ENCODE measurements at regions not wholly inside any gene's neighbourhood (a gene's known extent, or its start where the extent isn't known, plus 50 kb on each side); places are given as distances from the start of the nearest gene placed in this dataset.
"Not testable (repeated sequence)": the region's sequence is repeated elsewhere in the genome, so short reads cannot be mapped to it uniquely, and the experiment has no call there.

DNA sequence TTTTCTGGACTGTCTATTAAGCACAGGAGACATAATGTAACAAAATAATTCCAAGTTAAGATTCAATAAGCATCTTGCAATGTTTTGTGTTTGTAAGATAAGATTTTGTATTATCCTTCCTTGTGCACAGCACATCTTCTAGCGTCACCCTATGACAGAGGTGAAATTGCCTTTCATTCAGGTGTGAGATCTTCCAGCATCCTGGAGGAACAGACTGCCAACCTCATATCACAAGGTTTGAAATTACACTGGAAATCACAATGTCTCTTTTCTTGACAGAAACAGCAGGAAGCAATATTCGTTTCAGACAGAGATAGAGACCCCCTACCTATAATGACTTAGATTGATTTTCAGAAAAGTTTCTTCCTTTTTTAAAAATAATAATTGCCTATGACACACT, 668.6 kb downstream of the GABRG1 start:
- ATAC-seq (replicated peaks) = no peak
- Mint-ChIP-seq H3K4me3 (no peak overlapping the region), H3K27me3 (no peaks in the 10 kb centered on the region)

DNA sequence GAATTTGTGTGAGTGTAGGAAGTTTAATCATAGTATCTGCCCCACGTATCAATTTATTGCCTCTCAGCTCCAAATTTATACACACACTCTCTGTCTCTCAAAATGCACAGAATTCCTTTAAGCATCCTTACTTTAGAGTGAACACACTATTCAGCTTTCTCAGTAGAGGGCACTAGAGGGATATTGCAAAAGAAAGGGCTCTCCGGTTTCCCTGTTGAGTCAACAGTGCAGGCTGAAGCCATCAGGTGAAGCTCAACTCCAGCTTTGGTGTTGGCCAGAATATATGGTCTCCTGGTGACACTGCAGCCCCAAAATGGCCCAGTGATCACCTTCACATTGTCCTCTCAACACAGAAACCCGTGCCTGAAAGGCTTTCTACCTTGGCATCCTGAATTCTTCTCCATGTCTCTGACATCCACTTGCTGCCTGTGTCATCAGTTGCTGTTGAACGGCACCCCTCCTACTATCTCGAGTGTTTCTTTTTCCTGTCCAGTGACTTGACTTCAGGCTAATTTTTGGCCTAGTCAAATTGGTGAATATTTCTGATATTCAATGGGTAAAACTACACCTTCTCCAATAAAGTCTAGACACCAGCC, 670.5 kb downstream of the GABRG1 start:
- no peaks in the 10 kb centered on the region for H3K4me1 Mint-ChIP-seq
- no peaks in the 10 kb centered on the region for H3K27me3 Mint-ChIP-seq
- H3K9me3 Mint-ChIP-seq = peaks cover 0 to 2% of the 10 kb centered on the region in 2 donors
- DNase-seq = no peak
- peak; percentile 60 to 69 for ATAC-seq (replicated peaks)
- H3K36me3 Mint-ChIP-seq = no peaks in the 10 kb centered on the region
- H3K4me3 Mint-ChIP-seq = no peak overlapping the region
- H3K27ac Mint-ChIP-seq = no peak overlapping the region

More for the DNA sequence above, 668.6 kb downstream of the GABRG1 start:
- Mint-ChIP-seq H3K27ac (no peak overlapping the region), H3K9me3 (peaks cover 0 to 2% of the 10 kb centered on the region in 2 donors), H3K36me3 (no peaks in the 10 kb centered on the region), H3K4me1 (no peaks in the 10 kb centered on the region)
- no peak for DNase-seq

DNA sequence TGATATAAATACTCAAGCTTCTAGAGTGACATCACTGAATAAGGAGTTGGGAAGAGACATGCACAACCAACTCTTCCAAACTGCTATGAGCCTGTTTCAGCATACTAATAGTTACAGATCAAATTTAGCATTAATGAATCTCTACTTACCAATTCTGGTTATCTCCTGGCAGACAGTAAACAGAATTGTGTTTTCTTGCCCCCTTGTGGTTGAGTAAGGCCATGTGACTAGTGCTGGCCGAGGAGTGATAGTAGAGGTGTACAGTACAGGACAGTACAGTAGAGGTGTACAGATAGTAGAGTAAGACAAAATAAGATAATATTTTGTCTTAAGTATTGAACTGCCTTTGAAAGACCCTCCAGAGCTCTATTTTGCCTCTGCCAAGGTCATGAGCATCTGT, 681.4 kb downstream of the GABRG1 start:
- no peaks in the 10 kb centered on the region for H3K9me3 Mint-ChIP-seq
- ATAC-seq (replicated peaks) (peak in 1 of 2 donors; percentile 41), DNase-seq (no peak)
- H3K4me3 Mint-ChIP-seq = no peak overlapping the region
- no peaks in the 10 kb centered on the region for H3K27me3 Mint-ChIP-seq
- H3K4me1 Mint-ChIP-seq = no peaks in the 10 kb centered on the region
- no peak overlapping the region for H3K27ac Mint-ChIP-seq
- no peaks in the 10 kb centered on the region for H3K36me3 Mint-ChIP-seq

DNA sequence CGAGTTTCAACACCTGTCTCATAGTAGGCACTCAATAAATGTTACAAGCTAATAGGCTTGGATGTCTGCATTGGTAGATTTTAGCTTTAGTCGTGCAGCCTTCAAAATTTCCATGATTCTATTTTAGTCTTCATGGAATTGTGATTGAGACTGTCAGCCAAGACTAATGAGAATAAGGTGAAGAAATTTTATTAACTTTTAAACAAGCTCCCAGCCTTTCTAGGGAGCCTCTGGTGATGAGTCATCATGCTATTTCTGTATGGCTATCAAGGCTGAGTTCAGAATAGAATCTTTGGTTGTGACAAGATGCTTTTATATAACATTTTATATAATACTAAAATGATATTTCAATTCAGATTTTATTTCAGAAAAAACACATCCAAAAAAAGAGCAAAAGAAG, 685.8 kb downstream of the GABRG1 start:
- H3K4me3 Mint-ChIP-seq = no peak overlapping the region
- ATAC-seq (replicated peaks) (no peak), DNase-seq (no peak)
- no peaks in the 10 kb centered on the region for H3K27me3 Mint-ChIP-seq
- no peaks in the 10 kb centered on the region for H3K9me3 Mint-ChIP-seq
- no peaks in the 10 kb centered on the region for H3K36me3 Mint-ChIP-seq
- H3K4me1 Mint-ChIP-seq = no peaks in the 10 kb centered on the region
- no peak overlapping the region for H3K27ac Mint-ChIP-seq

DNA sequence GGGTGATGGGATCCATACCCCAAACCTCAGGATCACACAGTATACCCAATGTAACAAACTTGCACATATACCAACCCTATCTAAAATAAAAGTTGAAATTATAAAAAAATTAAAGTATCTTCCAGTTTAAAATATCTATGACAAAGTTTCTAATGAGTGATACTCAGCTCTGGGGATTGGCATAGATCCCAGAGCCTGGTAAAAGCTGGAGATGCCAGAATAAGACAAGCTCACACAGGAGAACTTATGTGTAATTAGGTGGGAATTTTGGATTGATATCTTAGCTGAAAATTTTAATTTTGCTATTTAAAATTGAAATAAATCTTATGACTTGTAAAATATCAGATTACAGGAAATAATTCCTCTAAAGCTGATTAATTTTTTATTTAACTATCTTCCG, 686.5 kb downstream of the GABRG1 start:
- H3K27me3 Mint-ChIP-seq = no peaks in the 10 kb centered on the region
- H3K4me3 Mint-ChIP-seq = no peak overlapping the region
- ATAC-seq (replicated peaks) (no peak), DNase-seq (no peak)
- H3K36me3 Mint-ChIP-seq = no peaks in the 10 kb centered on the region
- H3K4me1 Mint-ChIP-seq = no peaks in the 10 kb centered on the region
- H3K9me3 Mint-ChIP-seq = no peaks in the 10 kb centered on the region
- no peak overlapping the region for H3K27ac Mint-ChIP-seq

DNA sequence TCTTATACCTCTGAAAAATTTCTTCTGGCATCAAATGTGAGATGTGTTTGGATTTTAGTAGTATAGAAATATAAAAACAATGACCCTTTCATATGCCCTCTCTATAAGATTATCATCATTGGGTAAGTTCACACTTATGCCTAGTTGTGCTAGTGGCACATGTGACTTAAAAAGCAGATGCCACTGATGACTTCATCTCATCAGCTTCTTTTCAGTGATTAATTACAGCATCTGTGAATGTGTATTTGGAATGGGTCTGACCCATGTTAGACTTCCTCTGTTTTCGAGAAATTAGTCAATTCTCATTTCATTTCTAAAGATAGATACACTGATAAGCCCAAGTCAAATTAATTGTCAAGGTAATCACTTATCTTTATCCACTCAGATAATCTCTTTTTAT, 698.7 kb downstream of the GABRG1 start:
- H3K27ac Mint-ChIP-seq = no peak overlapping the region
- H3K27me3 Mint-ChIP-seq = no peaks in the 10 kb centered on the region
- H3K9me3 Mint-ChIP-seq = peaks cover 13 to 14% of the 10 kb centered on the region in 2 donors
- no peaks in the 10 kb centered on the region for H3K36me3 Mint-ChIP-seq
- ATAC-seq (replicated peaks) (no peak), DNase-seq (no peak)
- H3K4me3 Mint-ChIP-seq = no peak overlapping the region
- no peaks in the 10 kb centered on the region for H3K4me1 Mint-ChIP-seq

DNA sequence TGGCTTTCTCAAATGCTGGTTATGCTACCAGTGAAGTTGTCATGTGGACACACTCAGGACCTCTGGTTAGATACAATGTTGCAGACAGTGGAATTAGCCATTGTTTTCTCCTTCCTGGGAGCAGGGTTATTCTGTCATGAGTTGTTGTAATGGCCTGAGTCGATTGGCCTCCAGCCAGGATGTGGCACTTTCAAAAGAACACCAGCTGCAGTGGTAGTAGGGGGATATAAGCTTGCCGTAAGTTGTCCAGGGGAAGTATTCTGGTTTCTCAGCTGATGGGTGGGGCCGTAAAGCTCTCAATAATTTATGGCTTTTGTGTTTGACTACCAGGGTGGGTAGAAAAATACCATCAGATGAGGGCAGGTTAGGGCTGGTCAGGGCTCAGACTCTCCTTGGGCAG, 697.5 kb upstream of the GNPDA2 start:
- peaks cover 13 to 14% of the 10 kb centered on the region in 2 donors for H3K9me3 Mint-ChIP-seq
- DNase-seq = no peak
- no peak overlapping the region for H3K4me3 Mint-ChIP-seq
- H3K27me3 Mint-ChIP-seq = no peaks in the 10 kb centered on the region
- no peak overlapping the region for H3K27ac Mint-ChIP-seq
- no peaks in the 10 kb centered on the region for H3K36me3 Mint-ChIP-seq
- no peak for ATAC-seq (replicated peaks)
- H3K4me1 Mint-ChIP-seq = no peaks in the 10 kb centered on the region

DNA sequence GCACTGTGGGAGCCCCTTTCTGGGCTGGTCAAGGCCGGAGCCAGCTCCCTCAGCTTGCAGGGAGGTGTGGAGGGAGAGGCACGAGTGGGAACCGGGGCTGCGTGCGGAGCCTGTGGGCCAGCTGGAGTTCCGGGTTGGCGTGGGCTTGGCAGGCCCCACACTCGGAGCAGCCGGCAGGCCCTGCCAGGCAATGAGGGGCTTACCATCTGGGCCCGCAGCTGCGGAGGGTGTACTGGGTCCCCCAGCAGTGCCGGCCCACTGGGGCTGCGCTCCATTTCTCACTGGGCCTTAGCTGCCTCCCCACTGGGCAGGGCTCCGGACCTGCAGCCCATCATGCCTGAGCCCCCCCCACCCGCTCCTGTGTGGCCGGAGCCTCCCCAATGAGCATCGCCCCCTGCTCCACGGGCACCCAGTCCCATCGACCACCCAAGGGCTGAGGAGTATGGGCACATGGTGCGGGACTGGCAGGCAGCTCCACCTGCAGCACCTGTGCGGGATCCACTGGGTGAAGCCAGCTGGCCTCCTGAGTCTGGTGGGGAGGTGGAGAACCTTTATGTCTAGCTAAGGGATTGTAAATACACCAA, 693.8 kb upstream of the GNPDA2 start:
- H3K27ac Mint-ChIP-seq; ATAC-seq (replicated peaks); H3K27me3 Mint-ChIP-seq; H3K4me3 Mint-ChIP-seq; H3K36me3 Mint-ChIP-seq; DNase-seq; H3K4me1 Mint-ChIP-seq: not testable (repeated sequence)
- H3K9me3 Mint-ChIP-seq = peaks cover 13 to 14% of the 10 kb centered on the region in 2 donors

DNA sequence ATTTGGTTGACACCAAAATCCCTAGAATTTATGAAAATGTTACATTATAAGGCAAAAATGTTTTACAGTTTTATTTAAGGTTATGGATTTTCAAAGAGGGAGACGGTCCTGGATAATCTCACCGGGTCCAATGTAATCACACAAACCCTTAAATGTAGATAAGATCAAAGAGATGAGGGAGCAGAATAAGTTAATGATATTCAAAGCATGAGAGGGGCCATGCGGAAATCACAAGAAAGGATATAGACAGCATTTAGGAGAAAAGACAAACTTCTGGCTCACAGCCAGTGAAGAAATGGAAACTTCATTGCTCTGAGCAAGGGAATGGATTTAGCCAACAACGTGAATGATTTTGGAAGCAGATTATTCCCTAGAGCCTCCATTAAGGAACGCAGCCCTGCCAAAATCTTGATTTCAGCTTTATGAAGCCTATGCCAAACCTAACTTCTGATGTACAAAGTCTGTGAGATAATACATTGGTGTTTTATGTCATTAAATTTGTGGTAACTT, 684.4 kb upstream of the GNPDA2 start:
- no peak overlapping the region for H3K4me3 Mint-ChIP-seq
- H3K27me3 Mint-ChIP-seq = no peaks in the 10 kb centered on the region
- no peaks in the 10 kb centered on the region for H3K4me1 Mint-ChIP-seq
- DNase-seq (no peak), ATAC-seq (replicated peaks) (no peak)
- no peaks in the 10 kb centered on the region for H3K9me3 Mint-ChIP-seq
- H3K36me3 Mint-ChIP-seq = no peaks in the 10 kb centered on the region
- no peak overlapping the region for H3K27ac Mint-ChIP-seq

DNA sequence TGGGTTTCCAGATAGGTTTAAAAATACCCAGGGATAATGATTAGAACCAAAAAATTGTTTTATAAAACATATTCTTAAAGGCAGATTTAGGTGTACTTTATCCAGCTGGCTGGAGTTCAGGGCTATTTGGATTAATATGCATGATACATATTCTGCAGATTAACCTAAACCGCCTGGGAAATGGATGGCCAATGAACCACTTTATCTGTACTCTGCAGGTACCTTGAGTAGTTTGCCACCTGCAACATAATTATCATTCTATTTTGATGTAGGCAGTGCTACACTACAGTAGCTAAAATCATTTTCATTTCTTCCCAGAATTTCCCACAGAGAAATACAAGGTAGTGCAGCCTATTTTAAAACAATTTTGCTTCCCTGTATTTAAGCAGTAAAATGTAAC, 683.2 kb upstream of the GNPDA2 start:
- Mint-ChIP-seq H3K36me3 (no peaks in the 10 kb centered on the region), H3K27me3 (no peaks in the 10 kb centered on the region), H3K4me3 (no peak overlapping the region), H3K27ac (no peak overlapping the region), H3K4me1 (no peaks in the 10 kb centered on the region), H3K9me3 (peaks cover 0 to 3% of the 10 kb centered on the region in 2 donors)
- DNase-seq (no peak), ATAC-seq (replicated peaks) (no peak)

DNA sequence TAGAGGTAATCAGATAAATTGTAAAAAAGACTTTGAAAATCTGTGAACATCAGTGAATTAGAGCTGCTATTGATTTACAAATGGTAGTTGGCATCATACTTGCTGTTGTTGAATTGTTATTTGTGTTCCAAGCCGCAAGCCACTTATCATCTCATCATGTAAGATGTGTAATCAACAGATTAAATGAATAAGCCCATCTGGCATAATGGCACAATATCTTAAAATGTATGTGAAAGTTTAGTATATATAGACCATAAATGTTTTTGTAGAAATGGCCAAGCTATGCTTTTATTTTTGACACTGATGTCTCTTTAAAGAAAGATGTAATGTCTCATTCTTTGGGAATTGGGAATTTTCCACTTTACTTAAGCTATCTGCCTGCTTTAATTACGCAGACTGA, 682.6 kb upstream of the GNPDA2 start:
- ATAC-seq (replicated peaks) = no peak
- no peak overlapping the region for H3K27ac Mint-ChIP-seq
- DNase-seq = no peak
- H3K4me1 Mint-ChIP-seq = no peaks in the 10 kb centered on the region
- no peaks in the 10 kb centered on the region for H3K36me3 Mint-ChIP-seq
- H3K4me3 Mint-ChIP-seq = no peak overlapping the region
- no peaks in the 10 kb centered on the region for H3K27me3 Mint-ChIP-seq
- H3K9me3 Mint-ChIP-seq = peaks cover 0 to 3% of the 10 kb centered on the region in 2 donors

DNA sequence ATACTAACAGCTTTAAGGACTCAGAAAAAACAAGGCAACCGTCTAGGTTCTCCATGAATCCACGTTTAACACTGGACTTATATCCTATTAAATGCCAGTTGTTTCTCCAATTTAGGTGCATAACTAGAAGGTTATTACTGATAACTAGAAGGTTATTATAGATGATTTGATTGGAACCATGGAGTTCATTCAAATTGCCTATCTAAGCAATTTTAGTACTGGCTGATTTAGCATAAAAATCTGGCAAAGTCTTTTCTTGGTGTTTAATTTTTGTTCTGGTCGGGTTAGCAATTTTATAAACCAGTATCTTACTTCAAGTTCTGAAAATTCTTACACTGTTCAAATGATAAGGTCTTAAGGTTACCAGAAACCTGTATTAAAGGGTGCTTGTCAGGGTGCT, 672.8 kb upstream of the GNPDA2 start:
- no peak overlapping the region for H3K27ac Mint-ChIP-seq
- no peaks in the 10 kb centered on the region for H3K27me3 Mint-ChIP-seq
- peaks cover 0 to 10% of the 10 kb centered on the region in 2 donors for H3K9me3 Mint-ChIP-seq
- H3K36me3 Mint-ChIP-seq = no peaks in the 10 kb centered on the region
- no peak for DNase-seq
- no peaks in the 10 kb centered on the region for H3K4me1 Mint-ChIP-seq
- ATAC-seq (replicated peaks) = no peak
- no peak overlapping the region for H3K4me3 Mint-ChIP-seq

DNA sequence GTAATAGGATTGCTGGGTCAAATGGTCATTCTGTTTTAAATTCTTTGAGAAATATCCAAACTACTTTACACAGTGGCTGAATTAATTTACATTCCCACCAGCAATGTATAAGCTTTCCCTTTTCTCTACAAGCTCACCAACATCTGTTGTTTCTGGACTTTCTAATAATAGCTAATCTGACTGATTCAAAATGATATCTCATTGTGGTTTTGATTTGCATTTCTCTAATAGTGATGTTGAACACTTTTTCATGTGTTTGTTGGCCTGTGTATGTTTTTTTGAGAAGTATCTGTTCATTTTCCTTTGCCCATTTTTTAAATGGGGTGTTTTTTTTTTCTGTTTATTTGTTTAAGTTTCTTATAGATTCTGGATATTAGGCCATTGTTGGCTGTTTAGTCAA, 659.0 kb upstream of the GNPDA2 start:
- H3K27ac Mint-ChIP-seq = no peak overlapping the region
- H3K4me1 Mint-ChIP-seq = no peaks in the 10 kb centered on the region
- peaks cover 6 to 8% of the 10 kb centered on the region in 2 donors for H3K9me3 Mint-ChIP-seq
- ATAC-seq (replicated peaks) = no peak
- no peak for DNase-seq
- no peak overlapping the region for H3K4me3 Mint-ChIP-seq
- no peaks in the 10 kb centered on the region for H3K27me3 Mint-ChIP-seq
- H3K36me3 Mint-ChIP-seq = no peaks in the 10 kb centered on the region

DNA sequence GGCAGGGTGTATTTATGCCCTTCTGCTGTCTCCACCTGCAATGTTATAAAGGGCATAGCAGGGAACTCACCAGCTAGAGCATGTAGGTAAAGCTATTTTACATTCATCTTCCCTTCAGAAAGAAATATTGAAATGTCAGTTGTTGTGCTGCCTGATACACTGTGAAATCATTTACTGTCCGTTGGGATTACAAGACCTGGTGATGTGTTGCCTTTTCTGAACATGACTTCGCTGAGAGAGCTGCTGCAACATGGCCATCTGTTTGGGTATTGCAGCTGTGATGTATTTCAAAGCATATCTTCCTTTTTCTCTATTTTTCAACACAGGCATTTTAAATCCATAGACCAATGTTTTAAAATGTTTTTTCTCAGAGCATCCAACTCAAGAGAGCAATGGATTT, 644.1 kb upstream of the GNPDA2 start:
- DNase-seq (no peak), ATAC-seq (replicated peaks) (no peak)
- Mint-ChIP-seq H3K27me3 (no peaks in the 10 kb centered on the region), H3K27ac (no peak overlapping the region), H3K4me1 (no peaks in the 10 kb centered on the region), H3K4me3 (no peak overlapping the region), H3K36me3 (no peaks in the 10 kb centered on the region), H3K9me3 (peaks cover 0 to 2% of the 10 kb centered on the region in 2 donors)

DNA sequence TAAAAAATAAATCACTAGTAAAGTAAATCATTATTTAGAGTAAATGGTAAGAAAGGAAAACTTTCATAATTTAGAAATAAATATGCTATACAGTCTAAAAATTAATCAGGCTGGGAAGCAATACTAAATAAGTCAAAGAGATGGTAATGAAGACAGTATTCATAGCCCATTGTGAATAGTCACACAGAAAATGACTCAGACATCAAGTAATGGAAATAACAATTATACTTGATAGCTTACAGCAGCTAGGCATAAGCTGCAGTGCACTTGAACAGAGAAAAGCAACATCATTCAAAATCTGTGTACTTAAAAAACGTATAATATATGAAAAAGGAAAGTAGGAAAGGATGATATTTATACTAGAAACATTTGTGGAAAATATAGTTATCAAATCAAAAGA, 642.5 kb upstream of the GNPDA2 start:
- Mint-ChIP-seq H3K4me1 (no peaks in the 10 kb centered on the region), H3K36me3 (no peaks in the 10 kb centered on the region), H3K9me3 (peaks cover 0 to 2% of the 10 kb centered on the region in 2 donors), H3K4me3 (no peak overlapping the region), H3K27me3 (no peaks in the 10 kb centered on the region), H3K27ac (no peak overlapping the region)
- DNase-seq = no peak
- ATAC-seq (replicated peaks) = no peak
